K562 (cell line): ENCODE measurements at regions not wholly inside any gene's neighbourhood (a gene's known extent, or its start where the extent isn't known, plus 50 kb on each side); places are given as distances from the start of the nearest gene placed in this dataset.

Experiments
- CCAR2 ChIP-seq: fragments of 200-400 bp; formaldehyde crosslinking; IDR thresholded peaks from 2 replicates; pipeline ENCODE4 v1.6.1; 2017; ENCODE audit warnings: mild to moderate bottlenecking, low read depth, low read length
- COPS2 ChIP-seq: fragments of 450-650 bp; conservative IDR thresholded peaks from 2 replicates; pipeline ENCODE4 v1.6.1; 2016; ENCODE audit warnings: mild to moderate bottlenecking, moderate library complexity
- POLR2A ChIP-seq: fragments of 450-650 bp; conservative IDR thresholded peaks from 2 replicates; pipeline ENCODE4 v1.6.1; 2016
- SMC3 ChIP-seq: conservative IDR thresholded peaks from 2 replicates; pipeline ENCODE4 v1.6.1; 2011; ENCODE audit warnings: low read depth, low read length, improper control_type of control experiment; ENCODE audit not compliant: insufficient read depth
- TCF7L2 ChIP-seq: fragments of 150-350 bp; IDR thresholded peaks from 2 replicates; pipeline ENCODE4 v1.6.1; 2016; ENCODE audit warnings: low read depth, mild to moderate bottlenecking, low read length, moderate library complexity
- TF ChIP-seq, protein P1 (sequence below): conservative IDR thresholded peaks from 2 replicates; pipeline ENCODE4 v1.6.1; 2011; ENCODE audit warnings: low read depth, mild to moderate bottlenecking, low read length; ENCODE audit not compliant: control insufficient read depth

DNA sequence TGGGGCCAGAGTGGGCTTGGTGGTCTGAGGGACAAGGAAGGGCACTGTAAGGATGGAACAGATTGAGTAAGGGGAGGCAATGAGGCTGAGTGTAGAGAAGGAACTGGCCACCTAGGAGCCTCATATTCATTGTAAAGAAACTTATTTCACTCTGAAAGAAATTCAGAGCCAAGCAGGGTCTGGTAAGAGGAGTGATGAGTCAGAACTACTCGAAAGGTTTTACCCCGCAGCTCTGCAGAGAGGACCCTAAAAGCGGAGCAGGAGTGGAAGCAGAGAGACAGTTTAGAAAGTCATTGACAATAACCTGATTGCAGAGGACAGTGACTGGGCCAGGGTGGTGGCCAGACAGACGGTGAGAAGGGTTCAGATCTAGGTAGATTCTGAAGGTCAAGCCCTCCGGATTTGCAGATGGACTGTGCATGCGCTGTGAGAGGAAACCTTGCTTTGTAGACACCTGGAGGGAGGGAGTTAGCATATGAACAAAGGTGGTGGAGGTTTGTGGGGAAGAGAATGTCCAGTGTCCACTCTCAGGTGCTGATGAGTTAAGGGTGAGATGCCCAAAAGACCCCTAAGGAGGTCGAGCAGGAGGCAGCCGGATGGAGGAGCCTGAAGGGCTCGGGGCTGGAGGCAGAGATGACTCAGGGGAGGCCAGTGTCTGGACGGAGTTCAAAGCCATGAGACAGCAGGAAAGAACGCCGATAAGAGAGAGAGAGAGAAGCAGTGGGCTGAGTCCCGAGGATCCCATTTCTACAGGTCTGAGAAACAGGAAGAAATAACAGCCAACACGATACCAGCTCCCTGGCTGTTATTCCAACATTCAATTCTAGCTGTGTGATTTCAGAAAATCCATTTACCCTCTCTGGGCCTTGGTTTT lies 546.0 kb downstream of the BRD1 start:
- TF ChIP-seq CCAR2 = no peak
- no peak for TF ChIP-seq TCF7L2
- no peak for TF ChIP-seq COPS2
- TF ChIP-seq POLR2A = no peak
- TF ChIP-seq SMC3 = no peak
- TF ChIP-seq, protein P1, sequence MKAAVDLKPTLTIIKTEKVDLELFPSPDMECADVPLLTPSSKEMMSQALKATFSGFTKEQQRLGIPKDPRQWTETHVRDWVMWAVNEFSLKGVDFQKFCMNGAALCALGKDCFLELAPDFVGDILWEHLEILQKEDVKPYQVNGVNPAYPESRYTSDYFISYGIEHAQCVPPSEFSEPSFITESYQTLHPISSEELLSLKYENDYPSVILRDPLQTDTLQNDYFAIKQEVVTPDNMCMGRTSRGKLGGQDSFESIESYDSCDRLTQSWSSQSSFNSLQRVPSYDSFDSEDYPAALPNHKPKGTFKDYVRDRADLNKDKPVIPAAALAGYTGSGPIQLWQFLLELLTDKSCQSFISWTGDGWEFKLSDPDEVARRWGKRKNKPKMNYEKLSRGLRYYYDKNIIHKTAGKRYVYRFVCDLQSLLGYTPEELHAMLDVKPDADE = no peak
